HFFc6 (cell line): ENCODE measurements at regions not wholly inside any gene's neighbourhood (a gene's known extent, or its start where the extent isn't known, plus 50 kb on each side); places are given as distances from the start of the nearest gene placed in this dataset.

Source experiments
- DNase-seq: peaks from one replicate; pipeline ENCODE4 v3.0.0-alpha.2; 2018
- H3K27ac Mint-ChIP-seq: 2 replicates; pipeline ENCODE4 v1.8.0; 2020; ENCODE audit warnings: mild to moderate bottlenecking, mixed read lengths
- H3K27me3 Mint-ChIP-seq: 2 replicates; pipeline ENCODE4 v1.8.0; 2021; ENCODE audit warnings: mild to moderate bottlenecking, moderate library complexity, mixed read lengths; ENCODE audit not compliant: insufficient read depth
- H3K36me3 Mint-ChIP-seq: 2 replicates; pipeline ENCODE4 v1.8.0; 2021; ENCODE audit warnings: low read depth, mixed read lengths
- H3K4me1 Mint-ChIP-seq: 2 replicates; pipeline ENCODE4 v1.8.0; 2020; ENCODE audit warnings: low read depth, mixed read lengths
- H3K4me3 Mint-ChIP-seq: 2 replicates; pipeline ENCODE4 v1.8.0; 2020; ENCODE audit warnings: mild to moderate bottlenecking, moderate library complexity, mixed read lengths
- H3K9me3 Mint-ChIP-seq: 2 replicates; pipeline ENCODE4 v1.8.0; 2020; ENCODE audit warnings: mild to moderate bottlenecking, mixed read lengths
- TF ChIP-seq, protein P1 (sequence below): fragments of 200-600 bp; sonication (generic); IDR thresholded peaks from 2 replicates; pipeline ENCODE4 v1.5.0; 2021; ENCODE audit warnings: antibody characterized with exemption, mild to moderate bottlenecking

DNA sequence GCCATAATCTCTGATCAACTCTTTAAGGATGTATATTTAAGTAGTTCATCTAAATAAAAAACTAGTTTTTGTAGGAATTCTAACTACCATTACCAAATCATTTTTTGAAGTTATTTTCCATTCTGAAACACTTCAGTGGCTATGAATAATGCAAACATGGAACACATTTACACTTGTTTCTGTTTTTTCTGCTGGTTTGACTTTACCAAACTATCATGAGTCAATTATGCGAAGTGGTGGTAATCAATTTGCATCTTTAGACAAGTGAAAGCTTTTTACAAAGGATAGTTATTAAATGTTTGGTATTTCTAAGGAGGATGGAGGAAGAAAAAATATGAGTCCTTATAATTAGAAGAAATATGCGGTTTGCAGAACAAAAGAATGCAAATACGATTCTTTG lies 202.0 kb upstream of the MMADHC start:
- peaks cover 10% of the 10 kb centered on the region; the same call in 1 of the 2 replicates for H3K36me3 Mint-ChIP-seq

DNA sequence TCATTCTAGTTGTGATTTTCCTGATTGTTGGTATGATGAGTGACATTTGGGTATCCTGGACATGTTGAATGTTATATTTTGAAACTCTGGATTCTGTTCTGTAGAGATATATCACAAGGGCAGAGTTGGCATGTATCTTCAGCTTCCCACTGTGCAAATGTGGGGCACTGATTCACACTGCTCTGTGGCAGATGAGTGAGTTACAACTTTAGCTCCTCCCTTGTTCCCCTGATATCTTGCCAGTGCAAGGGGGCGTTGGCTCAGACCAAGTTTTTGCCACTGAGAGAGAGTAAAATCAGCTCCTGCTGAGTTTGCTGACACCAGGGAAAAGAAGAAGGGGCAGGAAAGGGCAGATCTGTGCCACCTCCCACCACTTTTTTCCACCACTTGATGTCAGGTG lies 199.6 kb upstream of the MMADHC start:
- Mint-ChIP-seq H3K27me3 (no peaks in the 10 kb centered on the region; the same call in 1 of the 2 replicates), H3K4me3 (no peak overlapping the region), H3K4me1 (peaks cover 20% of the 10 kb centered on the region), H3K9me3 (no peaks in the 10 kb centered on the region), H3K27ac (no peak overlapping the region), H3K36me3 (peaks cover 10% of the 10 kb centered on the region; the same call in 1 of the 2 replicates)
- no peak for DNase-seq
- TF ChIP-seq, protein P1, sequence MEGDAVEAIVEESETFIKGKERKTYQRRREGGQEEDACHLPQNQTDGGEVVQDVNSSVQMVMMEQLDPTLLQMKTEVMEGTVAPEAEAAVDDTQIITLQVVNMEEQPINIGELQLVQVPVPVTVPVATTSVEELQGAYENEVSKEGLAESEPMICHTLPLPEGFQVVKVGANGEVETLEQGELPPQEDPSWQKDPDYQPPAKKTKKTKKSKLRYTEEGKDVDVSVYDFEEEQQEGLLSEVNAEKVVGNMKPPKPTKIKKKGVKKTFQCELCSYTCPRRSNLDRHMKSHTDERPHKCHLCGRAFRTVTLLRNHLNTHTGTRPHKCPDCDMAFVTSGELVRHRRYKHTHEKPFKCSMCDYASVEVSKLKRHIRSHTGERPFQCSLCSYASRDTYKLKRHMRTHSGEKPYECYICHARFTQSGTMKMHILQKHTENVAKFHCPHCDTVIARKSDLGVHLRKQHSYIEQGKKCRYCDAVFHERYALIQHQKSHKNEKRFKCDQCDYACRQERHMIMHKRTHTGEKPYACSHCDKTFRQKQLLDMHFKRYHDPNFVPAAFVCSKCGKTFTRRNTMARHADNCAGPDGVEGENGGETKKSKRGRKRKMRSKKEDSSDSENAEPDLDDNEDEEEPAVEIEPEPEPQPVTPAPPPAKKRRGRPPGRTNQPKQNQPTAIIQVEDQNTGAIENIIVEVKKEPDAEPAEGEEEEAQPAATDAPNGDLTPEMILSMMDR, result no peak

More for the DNA sequence above, 202.0 kb upstream of the MMADHC start:
- H3K4me3 Mint-ChIP-seq, result no peak overlapping the region
- no peaks in the 10 kb centered on the region for H3K4me1 Mint-ChIP-seq
- DNase-seq, result no peak
- TF ChIP-seq, protein P1, result no peak
- H3K27ac Mint-ChIP-seq, result no peak overlapping the region
- H3K27me3 Mint-ChIP-seq, result no peaks in the 10 kb centered on the region; the same call in 1 of the 2 replicates
- H3K9me3 Mint-ChIP-seq, result peaks cover 4% of the 10 kb centered on the region; the same call in 1 of the 2 replicates

DNA sequence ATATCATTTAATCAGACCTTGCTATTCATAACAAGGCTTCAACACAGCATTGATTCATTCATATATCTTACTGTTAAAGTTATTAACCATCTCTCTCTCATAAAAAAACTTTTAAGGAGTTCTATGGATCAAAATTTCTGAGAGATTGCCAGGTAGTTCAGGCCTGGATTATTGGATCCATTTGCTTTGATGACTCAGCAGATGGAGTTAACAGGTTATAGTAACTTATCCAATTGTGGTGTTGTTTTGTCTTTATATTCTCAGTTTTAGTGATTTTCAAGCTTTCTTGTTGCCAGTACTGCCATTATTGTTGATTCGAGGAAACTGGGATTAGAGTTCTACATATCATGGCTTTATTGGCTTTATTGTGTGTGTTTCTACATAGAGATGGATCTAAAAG lies 195.7 kb upstream of the MMADHC start:
- TF ChIP-seq, protein P1, result no peak
- no peak for DNase-seq
- no peaks in the 10 kb centered on the region for H3K9me3 Mint-ChIP-seq
- H3K27ac Mint-ChIP-seq, result no peak overlapping the region
- peaks cover 21% of the 10 kb centered on the region for H3K4me1 Mint-ChIP-seq
- peaks cover 10% of the 10 kb centered on the region; the same call in 1 of the 2 replicates for H3K36me3 Mint-ChIP-seq
- H3K4me3 Mint-ChIP-seq, result no peak overlapping the region
- H3K27me3 Mint-ChIP-seq, result no peaks in the 10 kb centered on the region; the same call in 1 of the 2 replicates

DNA sequence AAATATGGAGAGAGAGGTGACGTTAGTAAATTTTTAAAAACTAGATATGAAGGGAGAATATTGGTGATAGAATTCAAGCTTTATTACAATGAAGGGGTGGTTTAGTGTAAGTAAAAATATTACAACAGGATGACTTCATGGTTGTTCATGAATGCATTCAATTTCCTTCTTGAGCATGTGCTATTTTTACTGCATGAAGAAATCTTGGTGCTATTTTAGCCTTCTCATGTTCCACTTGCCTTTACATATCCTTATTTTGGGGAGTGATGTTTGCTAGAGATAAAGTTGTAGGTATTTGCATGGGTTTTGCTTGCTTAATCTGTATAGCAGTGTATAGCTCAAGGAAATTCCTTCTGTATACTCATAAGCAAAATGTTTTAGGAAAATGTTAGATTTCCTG lies 195.0 kb upstream of the MMADHC start:
- no peaks in the 10 kb centered on the region for H3K9me3 Mint-ChIP-seq
- peaks cover 21% of the 10 kb centered on the region for H3K4me1 Mint-ChIP-seq
- H3K36me3 Mint-ChIP-seq, result peaks cover 4% of the 10 kb centered on the region; the same call in 1 of the 2 replicates
- H3K4me3 Mint-ChIP-seq, result no peak overlapping the region
- no peak overlapping the region for H3K27ac Mint-ChIP-seq
- DNase-seq, result no peak
- no peaks in the 10 kb centered on the region; the same call in 1 of the 2 replicates for H3K27me3 Mint-ChIP-seq
- TF ChIP-seq, protein P1, result no peak

DNA sequence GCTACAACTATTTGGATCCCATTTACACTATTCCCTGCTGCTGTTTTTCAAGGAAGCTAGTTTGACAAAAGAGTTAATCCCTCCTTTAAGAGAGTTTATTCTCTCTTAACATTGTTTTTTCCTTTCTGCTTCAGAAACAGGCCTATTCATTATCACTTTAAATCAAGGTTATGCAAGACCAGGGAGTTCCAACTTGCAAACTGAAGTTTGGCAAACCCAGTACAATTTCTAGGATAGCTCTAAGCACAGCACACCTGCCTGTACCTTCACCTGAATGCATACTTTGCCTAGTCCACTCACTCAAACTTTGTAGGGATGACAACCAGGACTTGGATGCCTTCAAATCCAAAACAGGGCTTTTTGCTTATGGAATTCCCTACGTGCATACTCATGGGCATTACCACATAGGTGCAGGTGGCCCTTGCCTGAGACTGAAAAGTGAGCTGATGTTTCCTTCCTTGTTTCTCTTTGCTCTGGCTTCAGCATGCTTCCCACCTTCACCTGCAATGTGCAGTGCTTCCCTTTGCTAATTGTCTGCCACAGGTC lies 193.8 kb upstream of the MMADHC start:
- H3K27me3 Mint-ChIP-seq, result no peaks in the 10 kb centered on the region; the same call in 1 of the 2 replicates

More for the DNA sequence above, 193.8 kb upstream of the MMADHC start:
- no peaks in the 10 kb centered on the region for H3K9me3 Mint-ChIP-seq
- H3K4me1 Mint-ChIP-seq, result peaks cover 21% of the 10 kb centered on the region
- H3K27ac Mint-ChIP-seq, result no peak overlapping the region
- peaks cover 4% of the 10 kb centered on the region; the same call in 1 of the 2 replicates for H3K36me3 Mint-ChIP-seq
- TF ChIP-seq, protein P1, result no peak
- H3K4me3 Mint-ChIP-seq, result no peak overlapping the region
- DNase-seq, result no peak
